Left ventricle myocardium superior (tissue), 1 donor: ENCODE measurements at regions not wholly inside any gene's neighbourhood (a gene's known extent, or its start where the extent isn't known, plus 50 kb on each side); places are given as distances from the start of the nearest gene placed in this dataset.
"Not testable (repeated sequence)": the region's sequence is repeated elsewhere in the genome, so short reads cannot be mapped to it uniquely, and the experiment has no call there.

Experiments
- ATAC-seq: fragments of 200-7000 bp; cut with Tn5 transposase; one replicate; pipeline ENCODE4 v1.9.1; 2020; ENCODE audit warnings: mild to moderate bottlenecking, moderate library complexity
- DNase-seq: peaks from one replicate; pipeline ENCODE4 v3.0.0-alpha.2; 2020
- intact Hi-C: fragments of 100-400 bp; cut with micrococcal nuclease; formaldehyde crosslinking; loops from one replicate; pipeline ENCODE4 v1.11.0; 2022
- donor health status: DM: no; HTN: yes; CAD: no; lungs with severe emphysema.

GRCh38 chr1:199490769-199491527, 536.6 kb upstream of the NR5A2 start:
- intact Hi-C loops, result no loop called here
- ATAC-seq, result no peak

GRCh38 chr1:199495432-199495831, 532.1 kb upstream of the NR5A2 start:
- ATAC-seq (no peak), DNase-seq (no peak)
- intact Hi-C loops, result no loop called here

More at GRCh38 chr1:199490769-199491527, 536.6 kb upstream of the NR5A2 start:
- DNase-seq, result no peak

GRCh38 chr1:199498802-199499201, 528.7 kb upstream of the NR5A2 start:
- ATAC-seq, intact Hi-C loops: not testable (repeated sequence)

DNA sequence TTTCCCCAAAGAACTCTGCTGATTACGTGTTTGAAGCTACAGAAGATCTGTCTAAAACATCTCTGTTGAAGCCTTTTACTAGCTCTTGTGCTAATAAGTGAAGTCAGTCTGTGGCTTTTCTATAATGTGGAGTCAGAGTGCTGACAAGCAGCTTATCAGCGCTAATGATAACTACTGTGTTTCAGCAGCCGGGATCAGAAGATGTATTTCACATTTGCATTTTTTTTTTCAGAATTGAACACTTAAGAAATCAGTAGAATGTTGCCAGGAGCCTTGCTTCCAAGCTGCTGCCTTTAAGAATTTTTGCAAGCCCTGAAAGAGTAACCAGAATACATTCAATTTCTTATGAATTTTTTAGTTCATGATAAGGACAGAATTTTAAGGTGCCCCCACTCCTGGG, 519.4 kb upstream of the NR5A2 start:
- no peak for ATAC-seq
- intact Hi-C loops, result no loop called here

More at GRCh38 chr1:199498802-199499201, 528.7 kb upstream of the NR5A2 start:
- not testable (repeated sequence) for DNase-seq

GRCh38 chr1:199508653-199509052, 518.9 kb upstream of the NR5A2 start:
- DNase-seq, result no peak
- no peak for ATAC-seq
- intact Hi-C loops, result no loop called here

More for the DNA sequence above, 519.4 kb upstream of the NR5A2 start:
- DNase-seq, result no peak

- ATAC-seq (no peak), DNase-seq (no peak)
- intact Hi-C loops, result no loop called here
These were observed 518.1 kb upstream of the NR5A2 start for GRCh38 chr1:199509456-199509855.

- no peak for DNase-seq
- intact Hi-C loops, result no loop called here
- no peak for ATAC-seq
These were observed 517.2 kb upstream of the NR5A2 start for GRCh38 chr1:199510314-199510713.

GRCh38 chr1:199512037-199512710, 515.3 kb upstream of the NR5A2 start:
- ATAC-seq, result no peak
- DNase-seq, result no peak
- intact Hi-C loops, result no loop called here

GRCh38 chr1:199515261-199515660, 512.2 kb upstream of the NR5A2 start:
- DNase-seq (no peak), ATAC-seq (no peak)
- intact Hi-C loops, result no loop called here

- DNase-seq, result no peak
- ATAC-seq, result no peak
- intact Hi-C loops, result no loop called here
These were observed 505.2 kb upstream of the NR5A2 start for GRCh38 chr1:199522338-199522737.

DNA sequence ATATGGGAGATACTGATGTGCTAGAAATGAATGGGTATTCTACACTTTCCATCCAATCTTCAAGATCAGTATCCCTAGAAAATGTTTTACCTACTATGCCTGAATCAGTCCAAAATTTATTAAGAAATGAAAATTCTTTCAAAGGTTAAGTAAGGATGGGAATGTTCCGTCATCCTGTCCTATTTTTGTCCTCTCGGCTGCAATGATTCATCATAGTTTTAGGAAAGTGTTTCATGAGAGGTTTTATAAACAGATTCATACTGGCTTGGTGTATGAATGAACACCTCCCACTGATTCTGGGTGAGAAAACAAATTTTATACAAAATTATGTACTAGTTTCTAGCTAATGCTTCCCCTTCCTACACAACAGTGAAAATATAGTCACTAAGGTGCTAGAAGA, 504.6 kb upstream of the NR5A2 start:
- intact Hi-C loops, result no loop called here
- DNase-seq (no peak), ATAC-seq (no peak)

DNA sequence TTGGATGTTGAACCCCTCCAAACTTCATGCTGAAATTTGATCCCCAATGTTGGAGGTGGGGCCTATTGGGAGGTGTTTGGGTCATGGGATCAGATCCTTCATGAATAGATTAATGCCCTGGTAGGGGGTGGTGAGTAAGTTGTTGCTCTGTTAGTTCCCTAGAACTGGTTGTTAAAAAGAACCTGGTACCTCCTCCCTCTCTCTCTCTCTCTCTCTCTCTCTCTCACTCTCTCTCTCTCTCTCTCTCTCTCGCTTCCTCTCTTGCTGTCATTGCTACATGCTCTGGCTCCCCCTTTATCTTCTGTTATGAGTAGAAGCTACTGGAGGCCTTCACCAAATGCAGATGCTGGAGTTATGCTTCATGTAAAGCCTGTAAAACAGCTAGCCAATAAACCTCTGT, 498.2 kb upstream of the NR5A2 start:
- ATAC-seq, result no peak
- intact Hi-C loops, result no loop called here
- DNase-seq, result no peak

- DNase-seq, intact Hi-C loops: not testable (repeated sequence)
These were observed 494.1 kb upstream of the NR5A2 start for GRCh38 chr1:199533361-199533760.

DNA sequence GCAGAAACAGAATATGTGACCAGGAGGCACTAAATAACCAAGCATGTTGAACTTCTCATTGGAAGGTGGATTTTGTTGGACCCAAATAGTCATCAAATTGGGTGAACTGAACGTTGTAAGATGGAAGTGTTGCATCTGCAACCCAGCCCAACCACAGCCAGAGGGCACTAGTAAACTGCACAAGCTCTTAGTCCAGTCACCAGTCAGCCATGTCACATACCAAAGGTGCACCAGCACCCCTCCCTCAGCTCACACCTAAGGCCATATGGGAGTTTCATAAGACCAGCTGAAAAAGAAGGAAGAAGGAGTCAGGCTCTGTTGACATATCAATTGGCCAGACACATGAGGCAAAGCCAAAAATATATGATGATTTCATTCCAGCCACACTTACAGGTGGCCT, 481.7 kb upstream of the NR5A2 start:
- intact Hi-C loops, result no loop called here
- ATAC-seq (no peak), DNase-seq (no peak)

More at GRCh38 chr1:199533361-199533760, 494.1 kb upstream of the NR5A2 start:
- ATAC-seq, result not testable (repeated sequence)

DNA sequence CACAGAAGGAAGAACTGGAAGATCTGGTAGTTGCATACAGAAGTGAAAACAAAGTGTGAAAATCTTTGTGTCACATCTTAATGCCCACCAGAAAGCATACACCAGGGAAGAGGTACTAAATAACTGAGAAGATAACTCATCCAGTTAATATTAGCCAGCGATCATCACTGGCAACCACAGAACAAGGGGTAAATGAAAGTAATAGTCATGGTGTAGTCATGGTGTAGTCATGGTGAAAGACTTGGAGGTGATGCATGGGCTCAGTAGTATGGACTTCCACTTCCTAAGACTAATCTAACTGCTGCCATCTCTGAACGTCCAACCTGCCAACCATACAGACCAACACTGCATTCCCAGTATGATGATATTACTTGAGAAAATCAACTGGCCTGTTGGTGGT, 481.2 kb upstream of the NR5A2 start:
- ATAC-seq (no peak), DNase-seq (no peak)
- intact Hi-C loops, result no loop called here

- DNase-seq (no peak), ATAC-seq (no peak)
- intact Hi-C loops, result no loop called here
These were observed 478.1 kb upstream of the NR5A2 start for GRCh38 chr1:199549421-199549820.

DNA sequence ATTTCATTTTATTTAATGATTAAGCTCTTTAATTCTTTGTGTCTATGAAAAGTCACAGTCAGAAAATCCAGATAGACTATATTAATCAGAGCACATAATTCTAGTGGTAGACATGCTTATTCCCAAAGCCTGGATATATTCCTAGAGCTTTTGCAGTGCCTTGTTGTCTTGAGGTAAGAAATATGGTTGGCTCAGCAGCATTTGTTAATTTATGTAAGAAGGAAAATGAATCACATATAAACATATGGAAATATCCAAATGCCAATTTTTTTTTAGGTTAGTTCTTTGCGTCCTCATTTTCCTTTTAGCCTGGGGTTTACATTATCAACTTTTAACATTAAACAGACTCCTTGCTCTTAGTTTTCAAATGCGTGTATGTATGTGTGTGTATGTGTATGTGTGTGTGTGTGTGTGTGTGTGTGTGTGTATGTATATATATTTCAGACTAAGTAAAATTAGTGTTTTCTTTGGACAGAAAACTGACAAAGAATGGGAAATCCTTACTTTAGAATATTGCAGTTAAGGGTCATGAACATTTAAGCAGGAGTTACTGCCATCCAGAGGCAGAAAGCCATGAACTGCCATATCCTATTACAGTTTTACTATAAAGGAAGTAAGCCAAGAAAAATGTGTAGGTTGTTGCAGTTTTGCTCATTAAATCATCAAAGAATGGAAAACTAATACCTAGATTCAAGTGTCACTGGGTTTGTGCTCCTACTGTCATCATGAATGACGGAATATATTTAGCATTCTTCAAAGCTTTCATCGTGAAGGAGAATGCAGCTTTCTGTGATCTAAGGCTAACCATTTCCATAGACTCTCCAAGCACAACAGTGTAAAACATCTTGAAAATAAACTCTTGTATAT, 477.1 kb upstream of the NR5A2 start:
- intact Hi-C loops, result no loop called here
- ATAC-seq (no peak), DNase-seq (no peak)

DNA sequence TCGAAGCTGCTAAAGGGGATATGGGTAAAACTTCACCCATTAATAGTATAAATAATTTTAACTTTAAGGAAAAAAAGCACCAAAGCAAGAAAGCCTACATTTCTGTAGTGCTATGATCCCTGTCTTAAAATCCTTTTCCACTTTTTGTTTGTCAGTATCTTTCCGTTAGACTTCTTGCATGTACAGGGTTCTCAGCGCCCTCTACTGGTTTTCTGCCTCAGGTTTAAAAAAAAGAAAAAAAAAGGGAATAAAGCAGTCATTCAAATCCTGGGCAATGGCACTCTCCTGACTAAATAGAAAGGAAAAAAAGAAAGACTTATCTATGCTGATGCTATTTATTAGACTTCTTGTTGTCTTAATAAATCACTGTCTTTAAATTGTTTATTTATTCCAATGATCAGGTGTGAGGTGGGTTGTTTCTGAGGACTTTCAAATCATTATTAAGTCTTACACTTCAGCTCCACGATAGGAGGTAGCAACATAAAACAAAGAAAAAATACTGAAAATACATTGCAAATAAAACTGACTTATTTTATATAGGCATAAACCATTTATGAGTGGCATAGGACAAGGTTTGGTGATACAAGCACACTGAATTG, 475.4 kb upstream of the NR5A2 start:
- intact Hi-C loops, result no loop called here
- ATAC-seq (no peak), DNase-seq (no peak)

DNA sequence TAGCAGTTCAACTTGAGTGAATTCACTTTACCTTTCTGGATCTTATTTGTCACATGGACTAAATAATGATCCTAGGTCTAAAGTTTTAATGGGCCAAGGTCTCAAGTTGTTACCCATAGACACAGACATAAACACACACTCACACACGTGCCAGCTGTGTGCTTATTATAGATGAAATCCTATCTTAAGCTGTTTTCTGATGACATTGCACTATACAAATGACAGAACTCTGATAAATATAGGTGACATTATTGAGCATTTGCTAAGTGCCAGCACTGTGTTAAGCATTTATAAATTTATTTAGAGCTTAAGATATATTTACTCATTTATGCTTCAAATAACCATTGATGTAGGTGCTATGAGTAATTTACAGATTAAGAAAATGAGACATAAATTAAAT, 474.4 kb upstream of the NR5A2 start:
- ATAC-seq, result no peak
- intact Hi-C loops, result no loop called here
- DNase-seq, result no peak

DNA sequence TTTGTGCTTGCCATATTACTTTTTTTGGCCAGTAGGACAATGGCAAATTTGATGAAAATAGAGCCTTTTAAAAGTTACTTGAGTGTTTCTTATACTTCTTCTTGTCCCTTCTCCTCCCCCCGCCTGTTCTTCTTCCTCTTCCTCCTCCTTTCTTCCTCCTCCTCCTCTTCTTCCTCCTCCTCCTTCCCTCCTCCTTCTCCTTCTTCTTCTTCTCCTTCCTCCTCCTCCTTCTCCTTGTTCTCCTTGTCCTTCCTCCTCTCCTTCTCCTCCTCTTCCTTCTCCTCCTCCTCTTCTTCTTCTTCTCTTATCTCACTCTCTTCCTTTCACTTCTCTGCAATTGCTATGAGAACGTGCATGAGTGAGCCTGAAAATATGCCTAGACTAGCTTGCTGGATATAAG, 466.2 kb upstream of the NR5A2 start:
- ATAC-seq (no peak), DNase-seq (no peak)
- intact Hi-C loops, result no loop called here
